ENCODE measurements at regions not wholly inside any gene's neighbourhood (a gene's known extent, or its start where the extent isn't known, plus 50 kb on each side); places are given as distances from the start of the nearest gene placed in this dataset.

- H3K4me1 ChIP-seq (ENCODE audit: control insufficient read depth, insufficient read depth, low read length): no peaks in the 10 kb centered on the region
- no peak overlapping the region for H3K27ac ChIP-seq (ENCODE audit: extremely low read depth, low read depth, low read length)
- no peak for TF ChIP-seq GLIS1 (tag by site-specific recombination; IDR thresholded peaks at IDR 0.05)
- no peak for TF ChIP-seq ZNF629 (tag by site-specific recombination; IDR thresholded peaks at IDR 0.05)
- no peak for TF ChIP-seq ZNF514 (tag by site-specific recombination; IDR thresholded peaks at IDR 0.05)
- no peak for TF ChIP-seq ZNF280C (tag by site-specific recombination; IDR thresholded peaks at IDR 0.05)
- no peak for TF ChIP-seq ZNF670 (tag by site-specific recombination; IDR thresholded peaks at IDR 0.05; ENCODE audit: low read depth)
- TF ChIP-seq ZNF654 (tag by site-specific recombination; IDR thresholded peaks at IDR 0.05; ENCODE audit: low read depth): peak; percentile 17
- TF ChIP-seq PRDM6 (tag by site-specific recombination; IDR thresholded peaks at IDR 0.05): no peak
- no peak for TF ChIP-seq ZNF660 (tag by site-specific recombination; IDR thresholded peaks at IDR 0.05)
- ChIA-PET CTCF (interaction anchor here (1.1 to 2.2 kb wide), 2 partner anchors 19 to 23 kb away, joined by 5 to 8 read pairs; no protein-coding TSS in a partner anchor), POLR2A (interaction anchor here (0.6 kb wide), 1 partner anchor 123 kb away, joined by 3 read pairs; no protein-coding TSS in a partner anchor)
- H3K36me3 ChIP-seq (ENCODE audit: control insufficient read depth in 2 of 2, insufficient read depth in 1 of 2, low read length in 2 of 2): no peaks in the 10 kb centered on the region
- no peak overlapping the region for H3K4me3 ChIP-seq (ENCODE audit: low read depth, low read length)
- H3K9me3 ChIP-seq (ENCODE audit: control insufficient read depth, insufficient read depth, low read depth, low read length): no peaks in the 10 kb centered on the region
Observed at GRCh38 chr4:184287697-184288255, 70.1 kb upstream of the ENPP6 start.

- ChIA-PET POLR2A (no interaction called here), CTCF (interaction anchor here (2.2 kb wide), 1 partner anchor 22 kb away, joined by 8 read pairs; no protein-coding TSS in a partner anchor)
- Histone ChIP-seq H3K4me1 (ENCODE audit: control insufficient read depth, insufficient read depth, low read length) (no peaks in the 10 kb centered on the region), H3K4me3 (ENCODE audit: low read depth, low read length) (no peak overlapping the region), H3K27ac (ENCODE audit: extremely low read depth, low read depth, low read length) (no peak overlapping the region), H3K9me3 (ENCODE audit: control insufficient read depth, insufficient read depth, low read depth, low read length) (no peaks in the 10 kb centered on the region), H3K36me3 (ENCODE audit: control insufficient read depth in 2 of 2, insufficient read depth in 1 of 2, low read length in 2 of 2) (no peaks in the 10 kb centered on the region)
- TF ChIP-seq PBX3 (CRISPR knock-in tag; IDR thresholded peaks at IDR 0.05) (no peak), GLI2 (tag by site-specific recombination; IDR thresholded peaks at IDR 0.05; ENCODE audit: borderline replicate concordance, low read depth) (no peak), ZNF624 (tag by site-specific recombination; IDR thresholded peaks at IDR 0.05) (no peak), YY2 (tag by site-specific recombination; IDR thresholded peaks at IDR 0.05) (no peak), ZNF513 (tag by site-specific recombination; IDR thresholded peaks at IDR 0.05) (no peak), ZNF366 (tag by site-specific recombination; conservative IDR thresholded peaks at IDR 0.05) (no peak), ZNF146 (tag by site-specific recombination; IDR thresholded peaks at IDR 0.05) (no peak), ZNF2 (tag by site-specific recombination; IDR thresholded peaks at IDR 0.05) (no peak), ZNF37A (tag by site-specific recombination; IDR thresholded peaks at IDR 0.05) (no peak), ZNF664 (tag by site-specific recombination; IDR thresholded peaks at IDR 0.05) (no peak)
Observed at GRCh38 chr4:184286358-184286757, 68.7 kb upstream of the ENPP6 start.

Data from HEK293 (cell line).